ENCODE measurements at regions not wholly inside any gene's neighbourhood (a gene's known extent, or its start where the extent isn't known, plus 50 kb on each side); places are given as distances from the start of the nearest gene placed in this dataset.

- peak overlapping the region; percentile 73 for H2AFZ ChIP-seq (ENCODE audit: low read length)
- peaks cover 32% of the 10 kb centered on the region for H3K79me2 ChIP-seq (ENCODE audit: insufficient read depth, low read length)
- H3K4me3 ChIP-seq (ENCODE audit: insufficient read depth, low read length), result peak overlapping the region; percentile 92
- peaks cover 12% of the 10 kb centered on the region for H4K20me1 ChIP-seq (ENCODE audit: insufficient read depth, low read length)
- H3K9me3 ChIP-seq (ENCODE audit: low read depth, low read length), result no peaks in the 10 kb centered on the region
- H3K36me3 ChIP-seq (ENCODE audit: insufficient read depth, low read length), result peaks cover 3% of the 10 kb centered on the region
- H3K4me1 ChIP-seq (ENCODE audit: insufficient read depth, low read length), result peaks cover 34% of the 10 kb centered on the region
- peak overlapping the region; percentile 99 for H3K27ac ChIP-seq (ENCODE audit: low read depth, low read length)
- peak; percentile 98 for DNase-seq (ENCODE audit: insufficient read length, low spot score, missing footprints)
- peak overlapping the region; percentile 85 for H3K4me2 ChIP-seq (ENCODE audit: insufficient read depth, low read length)
- TF ChIP-seq CTCF (IDR thresholded peaks at IDR 0.05; ENCODE audit: extremely low read depth, low read depth, low read length), result no peak
- H3K27me3 ChIP-seq (ENCODE audit: insufficient read depth, low read length), result no peaks in the 10 kb centered on the region
These were observed 224.8 kb upstream of the IL12A start for GRCh38 chr3:159763602-159764489.

- H3K79me2 ChIP-seq (ENCODE audit: insufficient read depth, low read length), result peaks cover 38% of the 10 kb centered on the region
- peak overlapping the region; percentile 92 for H3K4me3 ChIP-seq (ENCODE audit: insufficient read depth, low read length)
- peak overlapping the region; percentile 67 for H2AFZ ChIP-seq (ENCODE audit: low read length)
- H3K27me3 ChIP-seq (ENCODE audit: insufficient read depth, low read length), result no peaks in the 10 kb centered on the region
- H3K27ac ChIP-seq (ENCODE audit: low read depth, low read length), result peak overlapping the region; percentile 99
- peaks cover 34% of the 10 kb centered on the region for H3K4me1 ChIP-seq (ENCODE audit: insufficient read depth, low read length)
- no peak for TF ChIP-seq CTCF (IDR thresholded peaks at IDR 0.05; ENCODE audit: extremely low read depth, low read depth, low read length)
- peak overlapping the region; percentile 83 for H3K4me2 ChIP-seq (ENCODE audit: insufficient read depth, low read length)
- peaks cover 12% of the 10 kb centered on the region for H4K20me1 ChIP-seq (ENCODE audit: insufficient read depth, low read length)
- H3K9me3 ChIP-seq (ENCODE audit: low read depth, low read length), result no peaks in the 10 kb centered on the region
- DNase-seq (ENCODE audit: insufficient read length, low spot score, missing footprints), result no peak
- H3K36me3 ChIP-seq (ENCODE audit: insufficient read depth, low read length), result peaks cover 3% of the 10 kb centered on the region
These were observed 224.1 kb upstream of the IL12A start for GRCh38 chr3:159764490-159765029.

GRCh38 chr3:159765030-159765859 lies 223.4 kb upstream of the IL12A start:
- H3K9me3 ChIP-seq (ENCODE audit: low read depth, low read length), result no peaks in the 10 kb centered on the region
- peaks cover 12% of the 10 kb centered on the region for H4K20me1 ChIP-seq (ENCODE audit: insufficient read depth, low read length)
- H3K27me3 ChIP-seq (ENCODE audit: insufficient read depth, low read length), result no peaks in the 10 kb centered on the region
- peak overlapping the region; percentile 92 for H3K4me3 ChIP-seq (ENCODE audit: insufficient read depth, low read length)
- H3K27ac ChIP-seq (ENCODE audit: low read depth, low read length), result peak overlapping the region; percentile 99
- H3K36me3 ChIP-seq (ENCODE audit: insufficient read depth, low read length), result peaks cover 3% of the 10 kb centered on the region
- H2AFZ ChIP-seq (ENCODE audit: low read length), result peak overlapping the region; percentile 61
- H3K4me1 ChIP-seq (ENCODE audit: insufficient read depth, low read length), result peaks cover 34% of the 10 kb centered on the region
- H3K4me2 ChIP-seq (ENCODE audit: insufficient read depth, low read length), result peak overlapping the region; percentile 83
- no peak for TF ChIP-seq CTCF (IDR thresholded peaks at IDR 0.05; ENCODE audit: extremely low read depth, low read depth, low read length)
- peaks cover 45% of the 10 kb centered on the region for H3K79me2 ChIP-seq (ENCODE audit: insufficient read depth, low read length)
- DNase-seq (ENCODE audit: insufficient read length, low spot score, missing footprints), result peak; percentile 99

Data from osteoblast (primary cell).